ENCODE measurements at regions not wholly inside any gene's neighbourhood (a gene's known extent, or its start where the extent isn't known, plus 50 kb on each side); places are given as distances from the start of the nearest gene placed in this dataset.

GRCh38 chr18:43531438-43531837, 254.1 kb upstream of the SYT4 start:
- no peak for TF ChIP-seq EZH2 (IDR thresholded peaks at IDR 0.05; ENCODE audit: low read length)
- no peak for TF ChIP-seq CTCF (optimal IDR thresholded peaks at IDR 0.05 in 1 of 3, IDR thresholded peaks at IDR 0.05 in 1 of 3, conservative IDR thresholded peaks at IDR 0.05 in 1 of 3; ENCODE audit: extremely low read depth in 1 of 3, insufficient read depth in 2 of 3, low read length in 3 of 3)

Data from keratinocyte (primary cell).